ENCODE measurements at regions not wholly inside any gene's neighbourhood (a gene's known extent, or its start where the extent isn't known, plus 50 kb on each side); places are given as distances from the start of the nearest gene placed in this dataset.

GRCh38 chr15:66651913-66652642 is 50.0 kb upstream of the SMAD6 start:
- Histone ChIP-seq H3K36me3 (ENCODE audit: control insufficient read depth in 2 of 4, insufficient read depth in 4 of 4, low read length in 3 of 4) (no peaks in the 10 kb centered on the region), H3K27ac (ENCODE audit: low read depth, low read length) (no peak overlapping the region), H2BK20ac (ENCODE audit: low read length) (no peak overlapping the region), H4K91ac (replicated peaks; ENCODE audit: insufficient read length, low read length) (no peak overlapping the region), H3K4me2 (ENCODE audit: insufficient read depth in 1 of 2, low read depth in 2 of 2, low read length in 2 of 2) (no peak overlapping the region), H3K18ac (ENCODE audit: extremely low read depth, low read length) (no peak overlapping the region), H3K79me2 (ENCODE audit: control insufficient read depth in 1 of 2, insufficient read depth in 2 of 2, low read length in 2 of 2) (no peaks in the 10 kb centered on the region), H2BK5ac (ENCODE audit: low read depth, low read length) (no peak overlapping the region), H2AFZ (ENCODE audit: low read length) (no peak overlapping the region), H3K27me3 (replicated peaks in 1 of 4; ENCODE audit: control insufficient read depth in 3 of 4, extremely low read depth in 1 of 4, insufficient read depth in 3 of 4, low read length in 3 of 4) (peaks cover 0 to 2% (median 0%) of the 10 kb centered on the region in 4 experiments; a peak in 1 of 7 replicates), H2BK12ac (ENCODE audit: low read depth, low read length) (no peak overlapping the region), H2BK120ac (replicated peaks; ENCODE audit: low read depth, low read length) (no peak overlapping the region), H4K8ac (ENCODE audit: extremely low read depth, insufficient read depth, low read length) (no peak overlapping the region), H3K4me3 (ENCODE audit: extremely low read depth in 1 of 4, insufficient read depth in 2 of 4, low read depth in 3 of 4, low read length in 4 of 4) (no peak overlapping the region), H3K9me3 (ENCODE audit: insufficient read depth in 2 of 2, low read depth in 1 of 2, low read length in 1 of 2) (no peaks in the 10 kb centered on the region), H3K23me2 (ENCODE audit: low read depth, low read length) (peaks cover 2% of the 10 kb centered on the region; the same call in 1 of the 2 replicates), H2BK15ac (ENCODE audit: low read length) (no peak overlapping the region), H3K4ac (replicated peaks; ENCODE audit: insufficient read length, low read depth, low read length) (no peak overlapping the region), H4K20me1 (replicated peaks in 1 of 2; ENCODE audit: control insufficient read depth in 1 of 2, insufficient read depth in 2 of 2, low read length in 2 of 2) (no peaks in the 10 kb centered on the region), H3K23ac (ENCODE audit: insufficient read length) (no peak overlapping the region), H4K5ac (ENCODE audit: insufficient read length, low read depth, low read length) (no peak overlapping the region), H3K4me1 (replicated peaks in 1 of 4; ENCODE audit: control insufficient read depth in 3 of 4, insufficient read depth in 4 of 4, low read length in 3 of 4) (peaks cover 11 to 31% (median 18%) of the 10 kb centered on the region in 4 experiments), H3K9ac (replicated peaks in 1 of 4; ENCODE audit: extremely low read depth in 1 of 4, low read depth in 3 of 4, low read length in 3 of 4) (no peak overlapping the region), H3K56ac (replicated peaks; ENCODE audit: insufficient read length, low read depth, low read length) (no peak overlapping the region), H3K14ac (ENCODE audit: insufficient read length) (no peak overlapping the region), H3K79me1 (ENCODE audit: low read depth, low read length) (no peaks in the 10 kb centered on the region), H2AK5ac (ENCODE audit: low read depth, low read length) (no peak overlapping the region)
- ChIA-PET POLR2A (ENCODE audit: partially characterized antibody) (interaction anchor here (1.1 kb wide), 1 partner anchor 18 kb away, joined by 3 read pairs; no protein-coding TSS in a partner anchor), CTCF (ENCODE audit: partially characterized antibody) (interaction anchor here (0.6 to 2.6 kb wide), 11 partner anchors 14 to 202 kb away, joined by 3 to 8 read pairs (median 4); no protein-coding TSS in a partner anchor)
- 87% methylated on average over 5 of the region's 5 CpGs; no CpG with 5 or more reads in 1 of the 2 experiments for WGBS, 2 experiments (ENCODE audit: extremely low coverage in 1 of 2, insufficient coverage in 1 of 2, insufficient read length in 1 of 2, insufficient replicate concordance in 2 of 2, low coverage in 1 of 2, low lambda C conversion rate in 2 of 2, missing lambda C conversion rate in 1 of 2)
- TF ChIP-seq RAD21 (IDR thresholded peaks at IDR 0.05 in 1 of 2, conservative IDR thresholded peaks at IDR 0.05 in 1 of 2; ENCODE audit: low read depth in 2 of 2, low read length in 2 of 2) (no peak), SIRT6 (IDR thresholded peaks at IDR 0.05; ENCODE audit: low read length) (no peak), GTF2F1 (IDR thresholded peaks at IDR 0.05; ENCODE audit: borderline replicate concordance, low read depth, low read length) (no peak), CHD2 (IDR thresholded peaks at IDR 0.05; ENCODE audit: low read length) (no peak), RFX5 (IDR thresholded peaks at IDR 0.05; ENCODE audit: borderline replicate concordance, low read depth, low read length) (no peak), BACH1 (IDR thresholded peaks at IDR 0.05; ENCODE audit: low read length) (no peak), FOSL1 (IDR thresholded peaks at IDR 0.05; ENCODE audit: insufficient read depth, low read depth, low read length) (no peak), RXRA (IDR thresholded peaks at IDR 0.05; ENCODE audit: insufficient read depth, low read depth, low read length) (no peak)
- FAIRE-seq: no peak
- DNase-seq (ENCODE audit: low read depth in 1 of 2, low spot score in 2 of 2): no peak
